ENCODE measurements at regions not wholly inside any gene's neighbourhood (a gene's known extent, or its start where the extent isn't known, plus 50 kb on each side); places are given as distances from the start of the nearest gene placed in this dataset.

DNA sequence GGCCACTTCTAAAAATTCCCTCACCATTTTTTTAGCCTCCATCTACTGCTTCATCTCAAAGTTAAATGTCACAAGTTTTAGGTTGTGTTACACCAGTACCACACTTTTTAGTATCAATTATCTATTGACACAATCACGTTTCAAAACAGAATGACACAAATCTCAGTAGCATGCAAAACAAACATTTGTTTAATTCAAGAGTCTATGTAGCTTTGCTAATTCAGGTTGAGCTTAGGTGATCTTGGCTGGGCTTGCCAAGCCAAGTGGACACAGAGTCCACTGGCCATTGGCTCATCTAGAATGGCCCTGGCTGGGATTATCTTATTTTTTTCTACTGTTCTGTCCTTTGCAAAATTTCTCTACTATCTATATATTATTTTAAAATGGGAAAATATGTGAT is 61.9 kb upstream of the JAK2 start (continued):
- TF ChIP-seq, protein P1, sequence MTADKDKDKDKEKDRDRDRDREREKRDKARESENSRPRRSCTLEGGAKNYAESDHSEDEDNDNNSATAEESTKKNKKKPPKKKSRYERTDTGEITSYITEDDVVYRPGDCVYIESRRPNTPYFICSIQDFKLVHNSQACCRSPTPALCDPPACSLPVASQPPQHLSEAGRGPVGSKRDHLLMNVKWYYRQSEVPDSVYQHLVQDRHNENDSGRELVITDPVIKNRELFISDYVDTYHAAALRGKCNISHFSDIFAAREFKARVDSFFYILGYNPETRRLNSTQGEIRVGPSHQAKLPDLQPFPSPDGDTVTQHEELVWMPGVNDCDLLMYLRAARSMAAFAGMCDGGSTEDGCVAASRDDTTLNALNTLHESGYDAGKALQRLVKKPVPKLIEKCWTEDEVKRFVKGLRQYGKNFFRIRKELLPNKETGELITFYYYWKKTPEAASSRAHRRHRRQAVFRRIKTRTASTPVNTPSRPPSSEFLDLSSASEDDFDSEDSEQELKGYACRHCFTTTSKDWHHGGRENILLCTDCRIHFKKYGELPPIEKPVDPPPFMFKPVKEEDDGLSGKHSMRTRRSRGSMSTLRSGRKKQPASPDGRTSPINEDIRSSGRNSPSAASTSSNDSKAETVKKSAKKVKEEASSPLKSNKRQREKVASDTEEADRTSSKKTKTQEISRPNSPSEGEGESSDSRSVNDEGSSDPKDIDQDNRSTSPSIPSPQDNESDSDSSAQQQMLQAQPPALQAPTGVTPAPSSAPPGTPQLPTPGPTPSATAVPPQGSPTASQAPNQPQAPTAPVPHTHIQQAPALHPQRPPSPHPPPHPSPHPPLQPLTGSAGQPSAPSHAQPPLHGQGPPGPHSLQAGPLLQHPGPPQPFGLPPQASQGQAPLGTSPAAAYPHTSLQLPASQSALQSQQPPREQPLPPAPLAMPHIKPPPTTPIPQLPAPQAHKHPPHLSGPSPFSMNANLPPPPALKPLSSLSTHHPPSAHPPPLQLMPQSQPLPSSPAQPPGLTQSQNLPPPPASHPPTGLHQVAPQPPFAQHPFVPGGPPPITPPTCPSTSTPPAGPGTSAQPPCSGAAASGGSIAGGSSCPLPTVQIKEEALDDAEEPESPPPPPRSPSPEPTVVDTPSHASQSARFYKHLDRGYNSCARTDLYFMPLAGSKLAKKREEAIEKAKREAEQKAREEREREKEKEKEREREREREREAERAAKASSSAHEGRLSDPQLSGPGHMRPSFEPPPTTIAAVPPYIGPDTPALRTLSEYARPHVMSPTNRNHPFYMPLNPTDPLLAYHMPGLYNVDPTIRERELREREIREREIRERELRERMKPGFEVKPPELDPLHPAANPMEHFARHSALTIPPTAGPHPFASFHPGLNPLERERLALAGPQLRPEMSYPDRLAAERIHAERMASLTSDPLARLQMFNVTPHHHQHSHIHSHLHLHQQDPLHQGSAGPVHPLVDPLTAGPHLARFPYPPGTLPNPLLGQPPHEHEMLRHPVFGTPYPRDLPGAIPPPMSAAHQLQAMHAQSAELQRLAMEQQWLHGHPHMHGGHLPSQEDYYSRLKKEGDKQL (CRISPR knock-in tag; IDR thresholded peaks at IDR 0.05; ENCODE audit: low read depth), result no peak
- TF ChIP-seq, protein P2, sequence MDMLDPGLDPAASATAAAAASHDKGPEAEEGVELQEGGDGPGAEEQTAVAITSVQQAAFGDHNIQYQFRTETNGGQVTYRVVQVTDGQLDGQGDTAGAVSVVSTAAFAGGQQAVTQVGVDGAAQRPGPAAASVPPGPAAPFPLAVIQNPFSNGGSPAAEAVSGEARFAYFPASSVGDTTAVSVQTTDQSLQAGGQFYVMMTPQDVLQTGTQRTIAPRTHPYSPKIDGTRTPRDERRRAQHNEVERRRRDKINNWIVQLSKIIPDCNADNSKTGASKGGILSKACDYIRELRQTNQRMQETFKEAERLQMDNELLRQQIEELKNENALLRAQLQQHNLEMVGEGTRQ (IDR thresholded peaks at IDR 0.05; ENCODE audit: low read depth, low read length), result no peak
- TF ChIP-seq, protein P2 (CRISPR knock-in tag; IDR thresholded peaks at IDR 0.05; ENCODE audit: borderline replicate concordance), result no peak
- no peak for TF ChIP-seq RARA (CRISPR knock-in tag; IDR thresholded peaks at IDR 0.05)
